Activated gamma-delta T cell treated with Interleukin-2 at 50 U/mL for 16 hours (primary cell): ENCODE measurements at regions not wholly inside any gene's neighbourhood (a gene's known extent, or its start where the extent isn't known, plus 50 kb on each side); places are given as distances from the start of the nearest gene placed in this dataset.
"Not testable (repeated sequence)": the region's sequence is repeated elsewhere in the genome, so short reads cannot be mapped to it uniquely, and the experiment has no call there.

Experiments
- DNase-seq: peaks from one replicate; pipeline ENCODE4 v3.0.0-alpha.2; 2020

DNA sequence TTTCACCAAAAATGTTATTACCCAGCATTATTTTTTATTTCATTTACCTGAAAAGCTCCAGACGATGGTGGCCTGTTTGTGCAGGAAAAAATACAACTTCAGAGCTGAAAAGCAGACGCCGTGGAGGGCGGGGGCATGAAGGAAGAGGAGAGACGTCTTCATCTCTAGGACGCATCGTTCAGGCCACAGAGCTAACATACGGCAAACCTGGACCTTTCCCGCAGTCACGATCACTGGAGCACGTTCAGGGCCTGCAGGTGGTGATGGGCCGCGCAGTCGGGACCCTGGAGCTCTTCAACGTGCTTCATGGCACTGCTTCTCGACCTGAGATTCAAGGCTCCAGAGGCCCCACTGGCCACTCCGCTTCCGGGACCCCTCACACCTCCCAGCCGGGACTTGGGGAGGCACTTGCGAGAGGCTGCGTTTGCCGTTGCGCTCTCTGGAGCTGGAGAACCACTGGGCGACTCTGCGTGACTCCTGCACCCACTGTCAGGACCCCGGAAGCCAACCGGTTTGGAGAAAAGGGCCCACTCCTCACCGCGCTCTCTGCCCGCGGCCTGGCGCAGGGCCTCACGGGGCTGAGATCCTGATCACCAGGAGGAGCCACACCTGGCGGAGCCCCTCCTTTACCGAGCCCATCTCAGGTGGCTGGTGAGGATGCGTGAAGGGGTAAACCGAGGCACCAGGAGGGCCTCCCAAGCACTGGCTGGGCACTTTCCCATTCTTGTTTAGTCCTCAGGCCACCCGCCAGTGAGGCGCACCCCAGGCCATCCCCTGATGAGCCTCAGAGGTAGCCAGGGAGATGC lies 164.4 kb upstream of the AFDN start:
- DNase-seq = no peak

DNA sequence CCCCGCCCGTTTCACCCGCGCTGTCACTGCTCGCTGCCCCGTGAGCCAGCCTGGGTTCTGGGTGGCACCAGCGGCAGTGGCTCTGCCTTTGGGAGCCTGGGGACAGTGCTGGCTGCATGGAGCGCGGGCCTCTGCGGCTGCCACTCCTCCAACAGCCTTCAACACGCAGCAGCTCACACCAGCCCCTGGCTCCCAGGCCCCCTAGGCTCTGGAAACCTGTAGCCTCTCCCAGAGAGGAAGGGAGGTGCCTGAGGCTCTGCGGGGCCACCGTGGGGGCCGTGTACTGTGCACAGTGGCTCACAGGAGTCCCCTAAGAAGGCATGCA lies 163.9 kb upstream of the AFDN start:
- no peak for DNase-seq

GRCh38 chr6:167663316-167663715 lies 163.4 kb upstream of the AFDN start:
- no peak for DNase-seq

DNA sequence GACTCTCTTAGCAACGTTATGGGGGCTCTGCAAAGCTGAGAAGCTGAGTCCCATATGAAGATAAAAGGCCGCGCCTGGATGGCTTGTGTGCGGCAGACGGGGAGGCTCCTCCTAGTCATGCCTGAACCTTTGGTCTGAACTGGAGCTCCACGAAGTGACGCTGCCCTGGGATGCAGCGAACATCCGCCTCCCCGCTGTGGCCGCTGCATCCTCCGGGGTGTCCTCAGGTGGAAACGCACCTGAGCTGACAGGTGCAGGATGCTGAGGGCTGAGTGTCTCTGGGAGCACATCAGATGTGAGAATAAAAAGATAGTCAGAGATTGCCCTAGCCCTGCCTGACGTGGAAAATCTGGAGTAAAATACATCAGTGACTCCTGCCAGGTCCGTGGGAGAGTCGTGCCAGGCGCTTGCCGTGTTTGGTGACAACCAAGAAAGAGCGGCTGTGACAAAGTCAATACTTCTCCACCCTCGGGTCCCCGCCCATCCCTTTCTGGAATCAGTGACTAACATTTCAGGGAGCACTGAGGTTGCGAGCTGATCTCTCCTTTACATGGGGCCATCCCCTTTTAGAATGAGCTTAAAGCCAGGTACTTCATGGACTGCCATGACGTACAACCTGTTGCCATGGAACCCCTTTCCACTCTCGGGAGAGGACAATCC lies 162.8 kb upstream of the AFDN start:
- no peak for DNase-seq

GRCh38 chr6:167664678-167665660 lies 161.7 kb upstream of the AFDN start:
- no peak for DNase-seq

DNA sequence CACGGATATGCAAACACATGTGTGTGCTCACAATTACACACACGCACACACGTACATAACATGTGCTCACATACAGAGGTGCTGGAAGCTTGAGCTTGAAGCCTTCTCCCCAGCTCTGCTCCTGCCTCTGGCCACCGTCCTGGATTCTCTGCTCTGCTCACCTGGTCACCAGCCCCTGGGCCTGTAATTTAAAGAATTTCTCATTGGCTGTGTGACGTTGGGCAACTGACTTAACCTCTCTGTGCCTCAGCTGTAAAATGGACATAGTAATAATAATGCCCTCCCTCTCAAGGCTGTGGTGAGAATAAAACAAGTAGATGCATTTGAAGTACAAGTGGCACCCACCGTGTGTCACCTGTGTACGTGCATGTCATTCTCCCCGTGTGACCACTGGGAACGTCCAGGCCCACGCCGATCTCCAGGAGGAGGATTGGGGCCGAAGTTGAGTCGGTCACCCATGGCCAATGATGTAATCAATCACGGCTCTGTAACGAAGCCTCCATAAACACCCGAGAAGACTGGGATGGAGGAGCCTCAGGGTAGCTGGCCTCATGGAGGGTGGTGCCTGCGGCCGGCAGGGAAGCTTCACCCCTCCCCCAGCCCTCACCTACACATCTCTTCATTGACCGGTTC lies 160.9 kb upstream of the AFDN start:
- no peak for DNase-seq

DNA sequence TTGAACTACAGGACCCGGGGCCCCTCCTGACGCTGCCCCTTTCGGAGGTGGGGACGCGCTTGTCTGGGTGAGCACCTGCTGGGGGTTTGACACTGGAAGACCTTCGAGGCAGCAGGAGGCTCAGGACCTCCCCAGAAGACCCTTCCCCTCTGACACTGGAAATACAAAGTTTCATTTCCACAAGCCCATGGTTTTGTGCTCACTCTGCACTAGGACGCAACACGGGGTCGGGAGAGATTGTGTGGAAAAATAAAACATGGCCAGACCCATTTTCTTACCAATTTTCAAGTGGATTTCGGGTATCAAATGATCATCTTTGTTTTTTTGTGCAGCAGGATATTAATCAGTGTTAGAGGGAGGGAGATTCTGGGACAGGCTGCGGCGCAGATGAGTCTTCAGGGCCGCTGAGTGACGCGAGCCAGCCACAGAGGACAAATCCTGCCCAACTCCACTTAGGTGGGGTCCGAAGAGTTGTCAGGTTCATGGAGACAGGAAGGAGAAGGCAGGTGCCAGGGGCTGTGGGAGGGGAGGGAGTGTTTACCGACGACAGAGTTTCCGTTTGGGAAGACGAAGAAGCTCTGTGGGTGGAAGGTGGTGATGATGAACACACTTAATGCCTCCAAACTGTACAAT lies 160.0 kb upstream of the AFDN start:
- no peak for DNase-seq

GRCh38 chr6:167667204-167668018 lies 159.3 kb upstream of the AFDN start:
- DNase-seq = no peak

- DNase-seq = no peak
Measured at GRCh38 chr6:167668019-167668753, 158.5 kb upstream of the AFDN start.

- no peak for DNase-seq
Measured at GRCh38 chr6:167668754-167669552, 157.8 kb upstream of the AFDN start.

DNA sequence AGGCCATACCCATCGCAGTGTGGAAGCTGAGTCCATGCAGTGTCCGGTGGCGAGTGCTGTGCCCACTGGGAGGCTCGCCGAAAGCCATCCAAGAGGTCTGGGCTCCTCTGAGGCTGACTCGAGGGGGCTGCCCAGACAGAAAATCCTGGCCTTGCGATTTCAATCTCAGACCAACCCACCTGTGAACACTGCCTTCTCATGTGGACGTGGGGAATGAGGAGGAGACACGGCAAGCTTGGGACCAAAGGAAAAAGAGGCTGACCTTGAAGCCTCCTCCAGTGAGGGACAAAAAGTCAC lies 157.2 kb upstream of the AFDN start:
- DNase-seq = no peak

DNA sequence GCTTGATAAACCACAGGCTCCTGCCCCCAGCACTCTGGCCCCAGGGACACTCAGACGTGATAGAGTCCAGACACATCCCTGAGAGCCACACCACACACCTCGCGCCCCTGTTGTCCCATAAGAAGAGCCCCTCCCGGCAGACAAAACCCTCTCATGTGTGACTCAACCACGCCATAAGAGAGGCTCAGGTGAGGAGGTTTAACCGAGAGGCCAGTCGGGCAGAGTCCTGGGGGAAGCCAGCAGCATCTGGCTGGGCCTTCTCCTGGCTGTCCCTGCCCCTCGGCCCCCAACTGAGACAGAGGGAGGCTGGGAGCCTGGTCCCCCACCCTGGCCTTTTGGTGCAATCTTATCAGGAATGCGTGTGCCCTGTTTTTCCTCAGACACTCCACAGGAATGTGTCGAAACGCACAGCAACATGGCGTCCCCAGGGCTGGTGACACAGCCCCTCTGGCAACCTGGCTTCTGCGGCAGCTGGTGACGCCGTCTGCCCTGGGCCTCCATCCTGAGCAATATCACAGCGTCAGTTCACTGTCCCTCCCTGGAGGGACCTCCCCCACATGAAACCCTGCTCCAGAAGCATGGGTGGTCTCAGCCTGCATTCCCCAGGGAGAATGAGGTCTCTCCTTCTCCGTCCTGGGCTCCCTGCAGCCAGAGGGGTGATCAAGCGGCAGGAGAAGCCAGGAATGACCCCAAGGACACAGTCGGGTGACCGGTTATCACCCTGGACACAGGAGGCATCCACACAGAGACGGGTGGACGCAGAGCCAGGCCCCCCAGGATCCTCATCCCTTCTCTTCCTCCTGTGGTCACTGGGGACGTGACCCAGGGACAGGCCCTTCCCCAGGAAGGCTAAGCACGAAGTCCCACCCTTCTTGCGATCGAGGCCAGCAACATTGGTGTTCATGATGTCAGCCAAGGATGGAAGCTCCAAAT lies 156.6 kb upstream of the AFDN start:
- DNase-seq = no peak

DNA sequence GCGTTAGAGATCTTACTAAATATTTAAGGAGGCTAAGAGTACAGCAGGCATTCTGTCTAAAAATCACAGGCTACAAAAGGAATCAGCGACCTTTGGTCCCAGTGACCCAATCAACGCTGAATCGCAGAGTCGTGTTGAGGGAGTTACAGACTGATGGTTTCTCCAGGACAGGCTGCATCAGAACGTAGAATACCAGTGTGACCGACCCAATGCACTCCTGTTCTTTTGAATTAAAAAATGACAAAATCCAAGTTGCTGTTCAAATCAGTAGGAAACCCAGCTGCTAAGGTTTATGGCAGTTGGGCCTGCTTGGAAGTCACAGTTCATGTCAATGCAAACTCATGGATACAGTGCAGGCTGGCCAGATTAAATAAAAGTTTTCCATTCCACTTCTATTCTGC lies 155.8 kb upstream of the AFDN start:
- DNase-seq = no peak

- DNase-seq = not testable (repeated sequence)
Measured at GRCh38 chr6:167671379-167671976, 155.2 kb upstream of the AFDN start.

GRCh38 chr6:167671977-167672687 lies 154.6 kb upstream of the AFDN start:
- no peak for DNase-seq

- DNase-seq = no peak
Measured at GRCh38 chr6:167672738-167673137, 154.0 kb upstream of the AFDN start.

- no peak for DNase-seq
Measured at GRCh38 chr6:167673946-167674345, 152.8 kb upstream of the AFDN start.

DNA sequence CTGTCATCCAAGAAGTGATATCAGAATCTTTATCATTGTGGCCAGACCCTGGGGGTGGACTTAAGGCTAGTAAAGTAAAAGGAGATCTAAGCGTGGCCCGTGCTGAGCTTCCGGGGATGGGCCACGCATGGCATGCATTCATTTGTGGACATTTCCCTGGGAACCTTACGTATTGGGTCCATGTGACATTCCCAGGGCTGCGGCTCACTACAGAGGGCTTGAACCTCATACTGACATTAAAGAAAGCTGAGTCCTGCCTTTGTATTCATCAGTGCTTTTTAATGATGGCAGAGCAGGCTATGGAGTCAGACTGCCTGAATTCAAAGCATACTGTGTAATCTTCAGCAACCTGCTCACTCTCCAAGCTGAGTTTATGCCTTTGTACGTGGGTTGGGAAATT lies 152.2 kb upstream of the AFDN start:
- DNase-seq = no peak
